Endothelial cell (in vitro differentiated cells): ENCODE measurements at regions not wholly inside any gene's neighbourhood (a gene's known extent, or its start where the extent isn't known, plus 50 kb on each side); places are given as distances from the start of the nearest gene placed in this dataset.

Source experiments
- DNase-seq: peaks from one replicate; pipeline ENCODE4 v3.0.0; 2021; ENCODE audit warnings: low spot score
- H3K27ac Mint-ChIP-seq: one replicate; pipeline ENCODE4 v1.8.0; 2021; ENCODE audit warnings: mixed read lengths, inconsistent platforms; ENCODE audit not compliant: unreplicated experiment
- H3K27me3 Mint-ChIP-seq: one replicate; pipeline ENCODE4 v1.8.0; 2021; ENCODE audit warnings: mild to moderate bottlenecking, moderate library complexity, mixed read lengths, inconsistent platforms; ENCODE audit not compliant: unreplicated experiment
- H3K36me3 Mint-ChIP-seq: one replicate; pipeline ENCODE4 v1.8.0; 2021; ENCODE audit warnings: mild to moderate bottlenecking, low read depth, mixed read lengths, inconsistent platforms; ENCODE audit not compliant: unreplicated experiment
- H3K4me1 Mint-ChIP-seq: one replicate; pipeline ENCODE4 v1.8.0; 2021; ENCODE audit warnings: mild to moderate bottlenecking, mixed read lengths, inconsistent platforms; ENCODE audit not compliant: unreplicated experiment
- H3K4me3 Mint-ChIP-seq: one replicate; pipeline ENCODE4 v1.8.0; 2021; ENCODE audit warnings: mild to moderate bottlenecking, mixed read lengths, inconsistent platforms; ENCODE audit not compliant: unreplicated experiment
- H3K9me3 Mint-ChIP-seq: one replicate; pipeline ENCODE4 v1.8.0; 2021; ENCODE audit warnings: mixed read lengths, inconsistent platforms; ENCODE audit not compliant: unreplicated experiment
- CTCF ChIP-seq: fragments of 200-600 bp; sonication (generic); IDR thresholded peaks from one replicate; pipeline ENCODE4 v1.5.0; 2021; ENCODE audit warnings: antibody characterized with exemption; ENCODE audit not compliant: unreplicated experiment

- no peaks in the 10 kb centered on the region for H3K27me3 Mint-ChIP-seq
- H3K9me3 Mint-ChIP-seq: no peaks in the 10 kb centered on the region
- H3K4me1 Mint-ChIP-seq: no peaks in the 10 kb centered on the region
- no peaks in the 10 kb centered on the region for H3K36me3 Mint-ChIP-seq
- H3K27ac Mint-ChIP-seq: no peak overlapping the region
- no peak overlapping the region for H3K4me3 Mint-ChIP-seq
- DNase-seq: no peak
- TF ChIP-seq CTCF: no peak
Observed at GRCh38 chr7:124201768-124202349, 169.0 kb upstream of the TMEM229A start.

GRCh38 chr7:124196519-124196918 is 163.7 kb upstream of the TMEM229A start:
- H3K27ac Mint-ChIP-seq: no peak overlapping the region

GRCh38 chr7:124192885-124193284 is 160.0 kb upstream of the TMEM229A start:
- Mint-ChIP-seq H3K27ac (no peak overlapping the region), H3K4me1 (no peaks in the 10 kb centered on the region), H3K4me3 (no peak overlapping the region), H3K9me3 (no peaks in the 10 kb centered on the region), H3K27me3 (no peaks in the 10 kb centered on the region), H3K36me3 (no peaks in the 10 kb centered on the region)
- no peak for DNase-seq
- no peak for TF ChIP-seq CTCF

More at GRCh38 chr7:124196519-124196918, 163.7 kb upstream of the TMEM229A start:
- Mint-ChIP-seq H3K36me3 (no peaks in the 10 kb centered on the region), H3K27me3 (no peaks in the 10 kb centered on the region), H3K4me3 (no peak overlapping the region), H3K9me3 (no peaks in the 10 kb centered on the region), H3K4me1 (no peaks in the 10 kb centered on the region)
- TF ChIP-seq CTCF: no peak
- no peak for DNase-seq

GRCh38 chr7:124191713-124192112 is 158.8 kb upstream of the TMEM229A start:
- Mint-ChIP-seq H3K36me3 (no peaks in the 10 kb centered on the region), H3K4me1 (no peaks in the 10 kb centered on the region), H3K27ac (no peak overlapping the region), H3K9me3 (no peaks in the 10 kb centered on the region), H3K4me3 (no peak overlapping the region), H3K27me3 (no peaks in the 10 kb centered on the region)
- DNase-seq: no peak
- TF ChIP-seq CTCF: no peak

GRCh38 chr7:124191030-124191429 is 158.2 kb upstream of the TMEM229A start:
- DNase-seq: no peak
- no peak overlapping the region for H3K27ac Mint-ChIP-seq
- no peak for TF ChIP-seq CTCF
- H3K9me3 Mint-ChIP-seq: no peaks in the 10 kb centered on the region
- H3K27me3 Mint-ChIP-seq: no peaks in the 10 kb centered on the region
- H3K4me1 Mint-ChIP-seq: no peaks in the 10 kb centered on the region
- no peak overlapping the region for H3K4me3 Mint-ChIP-seq
- no peaks in the 10 kb centered on the region for H3K36me3 Mint-ChIP-seq
